ENCODE measurements at regions not wholly inside any gene's neighbourhood (a gene's known extent, or its start where the extent isn't known, plus 50 kb on each side); places are given as distances from the start of the nearest gene placed in this dataset.

DNA sequence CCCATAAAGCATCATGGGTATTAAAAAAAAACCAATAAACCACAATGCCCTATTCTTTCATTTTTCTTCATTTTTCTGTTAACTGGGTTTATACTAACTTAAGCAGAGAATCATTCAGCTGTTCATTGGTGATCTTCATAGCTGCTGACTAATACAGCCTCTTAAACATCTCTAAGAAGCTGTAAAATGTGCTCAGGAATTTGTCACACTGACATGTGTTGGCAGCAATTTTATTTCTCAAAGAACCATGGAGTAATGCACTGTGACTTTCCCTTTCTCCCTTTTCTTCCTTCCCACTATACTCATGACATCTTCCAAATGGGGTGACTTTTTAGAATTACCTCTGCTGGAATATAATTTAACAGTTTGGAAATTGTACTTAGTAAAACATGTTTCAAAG lies 315.4 kb downstream of the ANTXR2 start:
- TF ChIP-seq, protein P1, sequence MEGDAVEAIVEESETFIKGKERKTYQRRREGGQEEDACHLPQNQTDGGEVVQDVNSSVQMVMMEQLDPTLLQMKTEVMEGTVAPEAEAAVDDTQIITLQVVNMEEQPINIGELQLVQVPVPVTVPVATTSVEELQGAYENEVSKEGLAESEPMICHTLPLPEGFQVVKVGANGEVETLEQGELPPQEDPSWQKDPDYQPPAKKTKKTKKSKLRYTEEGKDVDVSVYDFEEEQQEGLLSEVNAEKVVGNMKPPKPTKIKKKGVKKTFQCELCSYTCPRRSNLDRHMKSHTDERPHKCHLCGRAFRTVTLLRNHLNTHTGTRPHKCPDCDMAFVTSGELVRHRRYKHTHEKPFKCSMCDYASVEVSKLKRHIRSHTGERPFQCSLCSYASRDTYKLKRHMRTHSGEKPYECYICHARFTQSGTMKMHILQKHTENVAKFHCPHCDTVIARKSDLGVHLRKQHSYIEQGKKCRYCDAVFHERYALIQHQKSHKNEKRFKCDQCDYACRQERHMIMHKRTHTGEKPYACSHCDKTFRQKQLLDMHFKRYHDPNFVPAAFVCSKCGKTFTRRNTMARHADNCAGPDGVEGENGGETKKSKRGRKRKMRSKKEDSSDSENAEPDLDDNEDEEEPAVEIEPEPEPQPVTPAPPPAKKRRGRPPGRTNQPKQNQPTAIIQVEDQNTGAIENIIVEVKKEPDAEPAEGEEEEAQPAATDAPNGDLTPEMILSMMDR (IDR thresholded peaks at IDR 0.05): no peak
- TF ChIP-seq EP300 (IDR thresholded peaks at IDR 0.05) (no peak), POLR2A (IDR thresholded peaks at IDR 0.05) (no peak)

Data from ovary (tissue), 3 donors.